ENCODE measurements at regions not wholly inside any gene's neighbourhood (a gene's known extent, or its start where the extent isn't known, plus 50 kb on each side); places are given as distances from the start of the nearest gene placed in this dataset.

DNA sequence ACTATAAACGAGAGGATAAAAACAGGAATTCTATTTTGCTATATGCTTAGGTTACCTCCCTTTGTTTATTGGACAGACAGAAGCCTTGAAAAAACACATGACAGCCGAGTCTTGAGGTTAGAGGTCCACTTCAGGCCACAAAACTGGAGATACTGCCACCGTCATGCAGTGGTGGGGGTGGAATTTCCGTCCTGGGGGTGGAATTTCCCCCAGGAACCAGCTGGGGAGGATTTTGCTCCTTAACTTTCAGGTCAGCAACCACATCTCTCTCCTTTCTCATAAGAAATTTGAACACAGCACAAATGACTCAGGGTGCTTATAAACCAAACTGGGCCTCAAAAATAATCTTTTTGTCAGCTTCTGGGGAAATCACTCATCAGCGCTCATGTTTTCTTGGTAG, 545.8 kb upstream of the ADAMTS9 start:
- no peaks in the 10 kb centered on the region for H3K36me3 ChIP-seq (ENCODE audit: control insufficient read depth, insufficient read depth, low read length)
- TF ChIP-seq, protein P1, sequence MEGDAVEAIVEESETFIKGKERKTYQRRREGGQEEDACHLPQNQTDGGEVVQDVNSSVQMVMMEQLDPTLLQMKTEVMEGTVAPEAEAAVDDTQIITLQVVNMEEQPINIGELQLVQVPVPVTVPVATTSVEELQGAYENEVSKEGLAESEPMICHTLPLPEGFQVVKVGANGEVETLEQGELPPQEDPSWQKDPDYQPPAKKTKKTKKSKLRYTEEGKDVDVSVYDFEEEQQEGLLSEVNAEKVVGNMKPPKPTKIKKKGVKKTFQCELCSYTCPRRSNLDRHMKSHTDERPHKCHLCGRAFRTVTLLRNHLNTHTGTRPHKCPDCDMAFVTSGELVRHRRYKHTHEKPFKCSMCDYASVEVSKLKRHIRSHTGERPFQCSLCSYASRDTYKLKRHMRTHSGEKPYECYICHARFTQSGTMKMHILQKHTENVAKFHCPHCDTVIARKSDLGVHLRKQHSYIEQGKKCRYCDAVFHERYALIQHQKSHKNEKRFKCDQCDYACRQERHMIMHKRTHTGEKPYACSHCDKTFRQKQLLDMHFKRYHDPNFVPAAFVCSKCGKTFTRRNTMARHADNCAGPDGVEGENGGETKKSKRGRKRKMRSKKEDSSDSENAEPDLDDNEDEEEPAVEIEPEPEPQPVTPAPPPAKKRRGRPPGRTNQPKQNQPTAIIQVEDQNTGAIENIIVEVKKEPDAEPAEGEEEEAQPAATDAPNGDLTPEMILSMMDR (conservative IDR thresholded peaks at IDR 0.05), result no peak
- WGBS, 2 experiments (ENCODE audit: insufficient coverage in 1 of 2, insufficient read length in 1 of 2), result 83 to 94% methylated on average over 3 to 5 of the region's 5 CpGs
- Mint-ChIP-seq H3K4me3 (no peak overlapping the region), H3K27ac (no peak overlapping the region), H3K4me1 (peaks cover 18% of the 10 kb centered on the region), H3K36me3 (ENCODE audit: low read depth) (no peaks in the 10 kb centered on the region), H3K27me3 (ENCODE audit: insufficient read depth) (peaks cover 4% of the 10 kb centered on the region), H3K9me3 (no peaks in the 10 kb centered on the region)
- no peak for DNase-seq
- no peak overlapping the region for H3K27ac ChIP-seq (ENCODE audit: low read depth, low read length)
- no peaks in the 10 kb centered on the region for H3K9me3 ChIP-seq (ENCODE audit: control insufficient read depth, low read length)
- no peaks in the 10 kb centered on the region for H3K4me1 ChIP-seq (ENCODE audit: control insufficient read depth, insufficient read depth, low read length)
- H3K27me3 ChIP-seq (ENCODE audit: control insufficient read depth, insufficient read depth, low read length, poor library complexity, severe bottlenecking), result no peaks in the 10 kb centered on the region
- no peak overlapping the region for H3K9ac ChIP-seq (ENCODE audit: extremely low read depth, low read length, poor library complexity, severe bottlenecking)
- H3K4me3 ChIP-seq (ENCODE audit: low read length), result no peak overlapping the region

DNA sequence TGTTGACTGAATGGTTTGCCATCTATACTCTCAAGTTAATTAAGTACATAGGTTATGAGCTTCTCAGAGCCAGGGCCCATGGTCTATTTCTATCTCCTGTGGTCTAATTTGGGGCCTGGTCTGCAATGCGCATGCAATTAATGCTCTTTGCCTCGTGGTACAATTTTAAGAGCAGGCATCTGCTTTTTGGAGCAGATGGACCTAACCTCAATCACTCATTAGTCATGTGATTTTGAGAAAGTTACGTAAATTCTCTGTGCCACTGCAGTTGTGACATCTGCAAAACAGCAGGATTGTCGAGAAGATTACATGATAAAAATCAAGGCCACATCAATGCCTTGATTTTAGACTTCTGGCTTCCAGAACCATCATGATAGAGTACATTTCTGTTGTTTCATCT, 543.7 kb upstream of the ADAMTS9 start:
- no peaks in the 10 kb centered on the region for H3K9me3 Mint-ChIP-seq
- Histone ChIP-seq H3K27ac (ENCODE audit: low read depth, low read length) (no peak overlapping the region), H3K4me1 (ENCODE audit: control insufficient read depth, insufficient read depth, low read length) (no peaks in the 10 kb centered on the region), H3K9ac (ENCODE audit: extremely low read depth, low read length, poor library complexity, severe bottlenecking) (no peak overlapping the region), H3K4me3 (ENCODE audit: low read length) (no peak overlapping the region), H3K36me3 (ENCODE audit: control insufficient read depth, insufficient read depth, low read length) (no peaks in the 10 kb centered on the region), H3K9me3 (ENCODE audit: control insufficient read depth, low read length) (no peaks in the 10 kb centered on the region), H3K27me3 (ENCODE audit: control insufficient read depth, insufficient read depth, low read length, poor library complexity, severe bottlenecking) (no peaks in the 10 kb centered on the region)
- H3K27me3 Mint-ChIP-seq (ENCODE audit: insufficient read depth), result no peaks in the 10 kb centered on the region
- DNase-seq, result no peak
- TF ChIP-seq, protein P1 (conservative IDR thresholded peaks at IDR 0.05), result no peak
- H3K36me3 Mint-ChIP-seq (ENCODE audit: low read depth), result no peaks in the 10 kb centered on the region
- peaks cover 18% of the 10 kb centered on the region for H3K4me1 Mint-ChIP-seq
- no peak overlapping the region for H3K4me3 Mint-ChIP-seq
- no peak overlapping the region for H3K27ac Mint-ChIP-seq
- 95 to 97% methylated on average over 4 of the region's 4 CpGs for WGBS, 2 experiments (ENCODE audit: insufficient coverage in 1 of 2, insufficient read length in 1 of 2)

DNA sequence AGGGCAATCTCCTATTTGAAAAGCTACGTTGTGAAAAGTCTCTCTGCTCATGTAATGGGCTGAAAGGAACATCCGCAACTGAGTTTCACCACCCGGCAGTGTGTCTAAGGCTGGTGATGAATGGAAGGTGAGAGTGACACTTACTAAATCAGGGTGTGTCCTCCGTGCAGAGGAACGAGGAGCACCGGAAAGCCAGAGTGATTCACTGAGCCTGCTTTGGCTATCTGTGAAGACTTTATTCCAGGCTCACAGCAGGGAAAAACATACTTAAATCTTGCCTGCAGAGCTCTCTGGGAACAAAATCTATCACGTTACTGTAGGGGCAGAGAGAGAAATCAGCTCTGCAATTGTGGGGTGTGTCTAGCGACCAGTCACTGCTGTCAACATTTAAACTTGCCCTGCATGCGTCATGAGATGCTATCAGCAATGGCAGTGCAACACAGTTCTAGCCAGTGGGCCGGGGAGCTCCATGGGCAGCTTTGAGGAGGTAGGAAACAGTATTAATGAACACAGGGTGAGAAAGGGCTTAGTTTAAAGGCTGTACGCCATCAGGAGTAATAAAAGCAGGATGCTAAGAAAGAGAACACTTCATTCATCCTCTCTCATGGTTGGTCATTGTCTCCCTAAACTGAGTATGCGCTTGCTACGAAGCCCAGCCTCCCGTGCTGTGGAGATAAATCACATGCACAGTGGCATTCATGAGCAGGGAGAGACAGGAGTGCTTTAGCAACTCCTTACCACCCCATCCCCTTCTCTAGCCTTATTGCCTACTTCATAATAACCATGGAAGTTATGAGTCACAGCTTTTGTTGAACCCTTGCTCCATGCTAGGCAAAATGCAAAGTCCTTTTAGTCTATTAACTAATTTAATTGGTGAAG, 542.7 kb upstream of the ADAMTS9 start:
- Histone ChIP-seq H3K9ac (ENCODE audit: extremely low read depth, low read length, poor library complexity, severe bottlenecking) (no peak overlapping the region), H3K36me3 (ENCODE audit: control insufficient read depth, insufficient read depth, low read length) (no peaks in the 10 kb centered on the region), H3K4me3 (ENCODE audit: low read length) (no peak overlapping the region), H3K9me3 (ENCODE audit: control insufficient read depth, low read length) (no peaks in the 10 kb centered on the region), H3K27me3 (ENCODE audit: control insufficient read depth, insufficient read depth, low read length, poor library complexity, severe bottlenecking) (no peaks in the 10 kb centered on the region), H3K27ac (ENCODE audit: low read depth, low read length) (no peak overlapping the region), H3K4me1 (ENCODE audit: control insufficient read depth, insufficient read depth, low read length) (no peaks in the 10 kb centered on the region)
- H3K9me3 Mint-ChIP-seq, result no peaks in the 10 kb centered on the region
- no peak overlapping the region for H3K4me3 Mint-ChIP-seq
- peaks cover 18% of the 10 kb centered on the region for H3K4me1 Mint-ChIP-seq
- 81 to 90% methylated on average over 13 to 14 of the region's 14 CpGs for WGBS, 2 experiments (ENCODE audit: insufficient coverage in 1 of 2, insufficient read length in 1 of 2)
- H3K27ac Mint-ChIP-seq, result no peak overlapping the region
- H3K27me3 Mint-ChIP-seq (ENCODE audit: insufficient read depth), result no peaks in the 10 kb centered on the region
- TF ChIP-seq, protein P1 (conservative IDR thresholded peaks at IDR 0.05), result no peak
- DNase-seq, result no peak
- H3K36me3 Mint-ChIP-seq (ENCODE audit: low read depth), result no peaks in the 10 kb centered on the region

Measured in endodermal cell (in vitro differentiated cells).